Left kidney (tissue), 1 donor: ENCODE measurements at regions not wholly inside any gene's neighbourhood (a gene's known extent, or its start where the extent isn't known, plus 50 kb on each side); places are given as distances from the start of the nearest gene placed in this dataset.
"Not testable (repeated sequence)": the region's sequence is repeated elsewhere in the genome, so short reads cannot be mapped to it uniquely, and the experiment has no call there.

Source experiments
- DNase-seq: peaks from one replicate; pipeline ENCODE4 v3.0.0-alpha.2; 2013

DNA sequence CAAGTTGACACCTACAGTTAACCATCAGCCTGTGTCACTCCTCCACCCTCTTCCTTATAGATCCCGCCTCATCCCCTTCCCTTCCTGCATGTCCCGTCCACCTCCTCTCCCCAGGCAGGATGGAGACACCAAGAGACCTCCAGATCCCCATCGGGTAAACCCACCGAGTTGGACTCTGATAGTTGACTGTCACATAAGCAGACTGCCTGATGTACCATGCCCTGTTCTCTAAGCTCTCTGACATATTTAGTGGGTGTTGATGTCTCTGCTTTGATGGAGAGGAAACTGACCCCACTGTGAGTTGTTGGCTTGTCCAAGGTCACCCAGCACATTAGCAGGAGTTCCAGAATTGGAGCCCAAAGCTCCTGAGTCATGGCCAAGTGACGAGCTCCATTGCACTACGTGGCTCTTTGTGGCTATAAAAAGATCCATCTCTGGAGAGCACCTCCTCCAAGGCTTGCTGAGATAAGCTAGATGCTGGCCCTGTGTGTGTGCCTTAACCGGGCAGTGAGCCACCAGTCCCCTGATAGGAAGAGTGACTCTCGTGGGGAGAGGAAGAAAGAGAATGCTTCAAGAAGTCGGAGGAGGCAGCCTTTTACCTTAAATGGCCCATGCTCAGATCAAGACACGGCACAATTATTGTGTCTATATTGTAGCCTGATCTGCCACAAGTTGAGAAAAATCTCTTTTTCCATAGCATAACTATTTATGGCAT is 236.0 kb upstream of the ECI2 start:
- DNase-seq: no peak

DNA sequence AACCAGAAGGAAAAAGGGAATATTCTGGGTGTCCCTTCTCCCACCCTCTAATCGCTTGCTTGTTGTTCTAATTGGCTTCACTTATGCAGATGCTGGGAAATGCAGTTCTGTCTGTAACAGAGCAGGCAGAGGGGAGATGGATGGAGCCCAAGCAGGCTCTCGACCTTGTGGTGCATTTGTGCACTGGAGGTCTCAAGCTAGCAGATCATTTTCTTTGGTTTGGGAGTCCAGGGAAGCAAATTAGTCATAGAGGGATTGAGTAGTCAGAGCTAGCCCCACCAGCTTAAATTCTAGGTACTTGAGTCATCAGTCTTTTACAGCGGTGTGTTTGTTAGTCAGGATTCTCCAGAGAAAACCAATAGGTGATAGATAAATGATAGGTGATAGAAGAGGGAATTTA is 234.7 kb upstream of the ECI2 start:
- DNase-seq: no peak

DNA sequence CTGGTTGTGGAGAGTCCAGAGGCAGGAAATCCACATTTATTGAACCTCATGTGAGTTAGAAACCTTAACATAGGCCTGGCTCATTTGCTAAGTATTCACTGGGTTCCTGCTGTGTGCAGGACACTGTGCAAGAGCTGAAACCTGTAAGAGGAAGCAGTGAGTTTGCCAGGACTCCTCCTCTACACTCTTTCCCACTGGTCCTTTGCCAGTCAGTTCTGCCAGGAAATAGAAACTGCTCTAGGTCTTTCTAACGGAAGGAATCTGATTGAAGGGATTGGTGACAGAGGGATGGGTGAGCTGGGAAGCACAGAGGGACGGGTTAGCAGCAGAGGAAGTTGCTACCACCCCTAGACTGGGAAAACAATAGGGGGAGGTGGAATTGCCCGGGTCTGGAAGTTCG is 234.2 kb upstream of the ECI2 start:
- no peak for DNase-seq

DNA sequence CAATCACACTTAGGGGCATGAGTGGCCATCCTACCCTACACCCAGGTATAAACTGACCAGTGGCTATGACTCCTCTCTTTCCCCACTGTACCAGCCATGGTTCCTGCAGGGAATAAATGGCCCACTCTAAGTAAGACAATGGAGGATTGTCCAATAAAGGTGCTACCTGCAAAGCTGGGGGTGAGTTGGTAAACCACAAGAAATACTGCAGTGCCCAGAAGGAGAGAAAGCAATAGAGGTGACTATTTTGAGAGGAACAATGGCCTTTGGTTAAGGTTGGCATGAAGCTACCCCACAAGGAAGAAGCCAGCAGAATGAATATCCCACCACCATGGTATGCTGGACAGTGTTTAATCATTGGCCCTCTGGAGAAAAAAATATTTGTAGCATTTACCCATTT is 233.3 kb upstream of the ECI2 start:
- no peak for DNase-seq

DNA sequence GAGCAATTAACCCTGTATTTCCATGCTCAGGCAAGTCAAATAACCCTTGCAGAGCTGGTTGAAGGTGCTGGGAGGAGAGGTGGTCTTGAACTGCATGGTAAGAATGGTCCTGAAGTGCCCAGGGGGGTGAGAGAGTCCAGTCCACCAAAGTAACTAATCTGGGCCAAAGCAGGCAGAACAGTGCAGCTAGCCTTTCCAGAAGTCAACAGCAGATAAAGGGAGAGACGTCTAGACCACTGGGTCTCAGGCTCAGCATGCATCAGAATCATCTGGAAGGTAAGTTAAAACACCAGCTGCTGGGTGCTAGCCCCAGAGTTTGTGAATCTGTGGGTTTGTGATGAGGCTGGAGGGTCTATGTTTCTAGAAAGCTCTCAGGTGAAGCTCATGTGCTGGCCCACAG is 232.3 kb upstream of the ECI2 start:
- no peak for DNase-seq

DNA sequence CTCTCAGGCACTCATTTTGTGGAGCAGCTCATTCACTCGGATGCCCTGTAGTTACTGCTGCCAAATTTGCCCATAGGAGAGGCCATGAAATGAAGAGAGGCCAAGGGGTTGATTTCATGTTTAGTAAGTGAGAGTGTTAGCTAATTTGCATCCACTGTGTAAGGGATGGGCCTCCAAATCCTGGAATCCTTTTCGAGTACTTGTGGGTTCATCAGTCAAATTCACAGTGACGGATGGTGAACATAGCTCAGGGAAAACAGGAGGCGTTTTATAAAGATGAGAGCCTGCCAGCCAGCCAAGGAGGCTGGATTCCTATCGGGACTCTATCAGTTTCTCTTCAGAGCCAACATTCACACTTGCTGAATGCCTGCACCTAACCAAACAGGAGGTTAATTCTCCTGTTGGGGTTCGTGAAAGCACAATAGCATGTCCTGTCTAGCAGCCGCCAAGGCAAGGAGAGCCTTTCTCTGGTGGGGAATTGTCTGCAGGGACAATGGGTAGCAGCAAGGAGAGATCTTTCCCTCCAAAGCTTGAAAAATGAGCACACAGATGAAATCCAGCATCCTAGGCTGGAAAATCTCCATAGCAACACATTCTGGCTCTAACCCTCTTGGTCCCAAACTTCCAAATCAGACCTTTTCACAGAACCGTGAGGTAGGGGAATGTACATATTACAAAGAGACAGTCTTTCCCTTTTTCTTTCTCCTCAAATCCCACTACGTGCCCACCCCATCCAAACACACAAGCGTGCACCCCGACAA is 231.4 kb upstream of the ECI2 start:
- DNase-seq: no peak

DNA sequence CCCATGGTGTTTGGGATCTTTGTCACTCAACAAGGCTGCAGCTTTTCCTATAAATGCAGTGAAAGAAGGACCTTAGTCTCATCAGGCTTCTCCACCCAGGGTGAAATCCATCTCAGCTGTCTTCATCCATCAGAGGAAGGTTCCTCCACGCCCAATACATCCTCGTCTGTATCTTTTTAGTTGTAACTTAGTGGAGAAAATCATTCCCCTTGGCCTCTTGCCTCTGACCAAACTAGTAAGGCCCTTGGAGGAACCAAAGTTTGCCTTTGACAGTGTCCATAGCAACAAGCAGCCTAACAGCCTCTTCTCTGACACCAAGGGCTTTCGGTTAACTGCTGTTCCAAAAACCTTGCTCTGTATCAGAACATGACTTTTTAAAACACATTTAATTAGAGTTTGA is 230.3 kb upstream of the ECI2 start:
- DNase-seq: no peak

DNA sequence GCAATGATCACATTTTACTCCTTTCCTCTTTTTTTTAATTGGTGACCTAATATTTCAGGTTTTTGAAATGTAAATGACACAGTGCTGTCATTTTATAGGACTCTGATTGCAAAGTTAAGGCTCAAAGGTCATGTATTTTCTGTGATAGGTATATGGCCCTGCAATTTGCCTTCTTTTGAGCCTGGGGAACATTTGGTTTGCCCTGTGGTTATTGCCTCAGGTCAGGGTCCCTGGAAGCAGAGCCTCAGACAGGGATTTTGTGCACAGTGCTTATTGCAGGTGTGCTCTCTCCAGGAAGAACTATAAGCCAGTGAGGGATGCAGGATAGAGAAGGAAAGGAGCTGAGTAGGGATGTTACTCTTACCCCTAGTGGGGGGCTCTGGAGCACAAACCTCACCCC is 229.3 kb upstream of the ECI2 start:
- no peak for DNase-seq

DNA sequence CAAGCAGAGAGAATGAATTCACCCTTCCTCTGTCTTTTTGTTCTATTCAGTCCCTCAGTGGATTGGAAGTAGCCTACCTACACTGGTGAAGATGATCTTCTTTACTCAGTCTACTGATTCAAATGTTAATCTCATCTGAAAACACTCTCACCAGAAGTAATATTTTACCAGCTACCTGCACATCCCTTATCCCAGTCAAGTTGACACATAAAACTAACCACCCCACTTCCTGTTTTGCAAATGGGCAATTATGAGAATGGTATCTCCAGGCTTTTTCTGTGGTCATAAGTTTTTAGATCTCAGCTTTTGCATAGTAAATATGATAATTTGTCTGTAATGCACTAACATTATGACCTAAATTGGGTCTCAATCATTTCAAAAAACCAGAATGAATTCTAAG is 228.8 kb upstream of the ECI2 start:
- DNase-seq: no peak

DNA sequence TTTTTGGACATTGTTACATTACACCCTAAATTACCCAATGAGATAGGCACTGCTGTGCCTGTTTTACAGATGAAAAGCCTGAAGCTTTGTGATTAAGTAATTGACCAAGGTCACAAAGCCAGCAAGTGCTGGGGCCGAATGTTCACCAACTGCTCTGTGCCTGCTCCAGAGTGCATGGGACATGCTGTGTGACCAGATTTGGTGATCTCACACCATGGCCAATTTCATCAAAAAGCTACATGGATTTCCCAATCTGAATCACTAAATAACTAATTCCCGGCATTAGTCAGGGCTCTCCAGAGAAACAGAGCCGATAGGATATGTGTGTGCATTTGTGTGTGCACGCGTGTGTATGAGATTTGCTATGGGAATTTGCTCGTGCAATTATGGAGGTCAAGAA is 228.3 kb upstream of the ECI2 start:
- no peak for DNase-seq

DNA sequence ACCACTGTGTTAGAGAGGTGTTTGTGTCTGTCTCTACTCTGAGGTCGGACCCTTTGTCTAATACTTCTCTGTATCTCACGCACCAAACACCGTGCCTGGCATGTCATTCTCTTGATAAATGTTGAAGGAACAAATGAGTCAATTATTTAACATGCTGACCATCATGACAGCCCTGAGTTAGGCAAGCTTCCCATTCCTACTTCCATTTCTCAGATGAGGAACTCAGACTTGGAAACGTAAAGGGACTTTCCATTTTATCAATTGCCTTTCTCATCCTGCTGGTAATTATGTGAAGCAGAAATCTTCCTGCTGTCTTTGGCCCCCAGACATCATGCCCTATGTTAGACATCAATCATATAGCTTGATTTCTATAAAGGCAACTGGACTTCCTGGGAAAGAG is 227.0 kb upstream of the ECI2 start:
- DNase-seq: no peak

DNA sequence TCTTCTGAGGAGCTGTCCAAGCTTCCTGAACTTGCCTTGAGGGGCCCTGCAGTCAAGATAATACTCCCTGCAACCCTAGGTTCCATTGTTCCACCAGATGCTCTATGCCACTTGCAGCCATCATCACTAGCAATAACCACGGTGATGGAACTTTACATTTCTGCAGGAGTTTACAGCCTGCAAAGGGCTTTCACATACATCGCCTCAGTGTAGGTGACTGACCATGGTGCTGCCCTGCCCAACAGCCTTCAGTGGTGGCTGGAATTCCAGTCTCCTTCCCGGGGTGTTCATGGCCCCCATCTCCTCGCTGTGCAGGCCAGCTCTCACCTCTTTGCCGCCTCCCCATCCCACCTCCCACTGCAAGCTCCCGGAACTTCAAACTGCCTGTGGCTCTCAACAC is 225.5 kb upstream of the ECI2 start:
- DNase-seq: no peak

DNA sequence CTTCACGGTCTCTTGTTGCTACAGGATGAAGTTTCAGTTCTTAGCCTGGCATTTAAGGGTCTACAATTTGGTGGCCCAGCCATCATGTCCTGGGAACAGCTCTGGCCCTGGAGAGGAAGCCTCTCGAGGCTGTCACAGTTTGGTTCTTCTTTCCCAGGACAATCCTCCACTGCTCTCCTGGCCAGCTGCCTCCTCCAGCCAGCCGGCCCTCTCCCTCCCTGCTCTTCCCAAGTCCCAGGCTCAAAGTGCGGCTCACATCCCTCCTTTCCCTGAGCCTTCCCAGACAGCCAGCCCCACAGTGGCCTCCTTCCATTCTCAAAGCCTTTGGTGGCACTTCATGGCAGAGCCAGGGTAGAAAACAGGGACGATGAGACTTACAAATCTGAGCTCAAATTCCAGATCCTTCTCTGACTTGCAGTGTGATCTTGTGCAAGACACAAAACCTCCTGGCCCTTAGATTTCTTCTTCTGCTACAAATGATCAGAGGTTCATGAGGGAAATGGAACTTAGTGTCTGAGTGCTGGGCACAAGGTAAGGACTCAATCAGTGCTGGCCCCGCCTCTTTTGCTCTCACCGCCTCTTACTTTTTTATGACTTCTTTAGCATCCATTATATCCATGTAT is 223.8 kb upstream of the ECI2 start:
- DNase-seq: no peak

DNA sequence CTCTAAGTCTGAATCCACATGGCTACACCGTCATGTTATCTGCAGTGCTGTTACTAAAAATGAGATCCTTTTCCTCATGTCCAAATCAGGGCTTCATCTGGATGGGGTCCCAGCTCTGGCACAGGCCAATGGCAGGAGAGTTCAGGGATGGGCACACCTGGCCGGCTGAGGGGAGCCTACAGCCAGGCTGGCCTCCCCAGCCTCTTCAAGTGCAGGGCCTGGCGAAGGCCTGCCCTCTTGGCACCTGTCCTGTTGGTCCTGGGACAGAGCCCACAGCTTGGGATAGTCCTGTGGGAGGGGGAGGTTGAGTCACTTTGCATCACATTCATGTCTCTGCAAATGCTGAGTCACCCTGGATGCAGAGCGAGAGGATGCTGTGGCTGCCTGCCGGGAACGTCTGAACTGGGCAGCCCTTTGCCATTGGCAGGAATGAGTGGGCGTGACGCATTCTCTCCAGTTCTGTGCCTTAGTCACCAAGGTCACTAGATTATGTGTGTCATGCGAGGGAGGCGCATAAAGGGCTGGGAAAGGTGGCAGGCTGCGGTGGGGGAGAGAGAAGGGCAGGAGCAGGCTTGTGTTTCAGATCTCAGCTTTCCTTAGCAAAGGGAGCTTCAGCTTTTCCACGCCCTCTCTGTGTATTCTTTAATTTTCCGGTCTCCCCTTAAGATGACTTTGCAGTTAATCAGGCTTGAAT is 223.2 kb upstream of the ECI2 start:
- DNase-seq: peak; percentile 79

DNA sequence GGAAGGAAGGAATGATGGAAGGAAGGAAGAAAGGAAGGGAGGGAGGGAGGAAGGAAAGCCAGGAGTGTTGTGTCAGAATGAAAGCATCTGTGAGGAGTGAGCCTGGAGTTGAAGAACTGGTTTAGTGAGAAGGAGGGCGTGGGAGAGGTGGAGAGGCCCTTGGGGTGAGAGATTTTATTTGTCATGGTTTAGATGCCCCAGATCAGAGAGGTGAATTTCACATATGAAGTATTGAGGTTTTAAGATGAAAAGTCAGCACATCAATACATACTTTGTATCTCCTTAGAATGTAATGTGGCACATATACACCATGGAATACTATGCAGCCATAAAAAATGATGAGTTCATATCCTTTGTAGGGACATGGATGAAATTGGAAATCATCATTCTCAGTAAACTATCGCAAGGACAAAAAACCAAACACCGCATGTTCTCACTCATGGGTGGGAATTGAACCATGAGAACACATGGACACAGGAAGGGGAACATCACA is 222.3 kb upstream of the ECI2 start:
- not testable (repeated sequence) for DNase-seq

DNA sequence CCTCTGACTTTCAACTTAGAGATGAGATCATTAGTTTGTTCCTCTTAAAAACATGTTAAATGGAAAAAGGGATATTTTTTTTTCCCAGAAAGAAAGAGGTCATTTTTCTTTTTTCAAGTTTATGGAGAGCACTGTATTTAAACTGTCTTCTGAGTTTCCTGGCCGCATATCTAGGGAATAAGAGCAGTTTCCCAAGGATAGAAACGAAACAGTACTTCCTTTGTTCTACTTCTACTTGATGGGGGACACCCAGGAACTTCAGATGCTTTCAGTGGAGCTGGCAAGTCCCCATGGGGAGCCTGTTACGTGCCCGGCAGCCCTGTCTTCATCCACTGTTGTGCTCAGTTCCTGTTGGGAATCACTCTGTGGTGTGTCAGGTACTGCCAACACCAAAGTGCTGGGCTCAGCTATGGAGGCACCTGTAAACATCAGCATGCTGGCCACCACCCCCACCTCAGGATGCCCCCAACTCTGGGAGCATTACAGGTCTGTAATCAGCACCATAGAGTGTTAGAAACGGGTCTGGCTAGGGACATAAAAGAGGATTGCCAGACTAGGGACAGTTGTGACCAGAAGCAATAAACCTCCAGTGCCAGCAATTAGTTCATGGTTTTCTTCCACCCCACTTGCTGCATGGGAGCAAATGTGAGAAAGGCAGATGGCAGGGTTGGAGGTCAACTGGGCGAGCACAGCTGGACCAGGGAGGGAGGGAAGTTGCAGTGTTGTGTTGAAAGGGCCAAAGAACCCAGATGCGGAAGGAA is 221.7 kb upstream of the ECI2 start:
- no peak for DNase-seq

DNA sequence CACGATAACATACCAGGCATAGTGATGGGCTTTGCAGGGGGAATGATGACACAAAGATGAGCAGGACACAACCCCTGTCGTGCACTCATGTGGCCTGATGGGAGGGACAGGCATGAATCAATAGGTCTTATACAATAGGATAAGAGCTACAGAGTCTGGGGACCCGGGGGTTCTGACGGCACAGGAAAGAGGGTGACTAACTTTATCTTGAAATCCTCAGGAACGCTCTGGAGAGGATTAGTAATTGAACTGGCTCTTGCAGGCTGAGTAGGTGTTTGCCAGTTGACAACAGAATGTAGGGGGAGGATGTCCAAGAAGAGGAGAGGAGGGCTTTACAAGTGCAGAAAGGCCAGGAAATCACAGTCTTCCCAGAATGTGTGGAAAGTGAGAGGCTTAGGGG is 219.9 kb upstream of the ECI2 start:
- DNase-seq: no peak

DNA sequence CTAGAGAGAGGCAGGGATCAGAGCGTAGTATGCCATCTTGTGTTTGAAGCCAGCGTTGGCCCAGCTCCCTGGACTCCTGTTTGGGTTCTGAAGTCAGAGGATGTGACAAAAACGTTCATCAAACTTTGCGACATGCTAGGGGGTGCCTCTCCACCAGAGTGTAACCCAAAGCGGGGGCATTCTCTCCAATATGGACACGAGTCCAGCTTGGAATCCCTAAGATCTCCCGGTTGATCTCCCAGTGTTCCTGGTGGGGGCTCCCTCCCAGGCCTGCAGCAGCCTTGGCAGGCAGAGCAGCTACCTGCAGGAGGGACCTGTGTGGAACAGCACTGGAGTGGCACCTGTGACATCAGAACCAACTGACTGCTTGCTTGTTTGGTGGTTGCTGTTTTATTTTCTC is 218.8 kb upstream of the ECI2 start:
- no peak for DNase-seq

DNA sequence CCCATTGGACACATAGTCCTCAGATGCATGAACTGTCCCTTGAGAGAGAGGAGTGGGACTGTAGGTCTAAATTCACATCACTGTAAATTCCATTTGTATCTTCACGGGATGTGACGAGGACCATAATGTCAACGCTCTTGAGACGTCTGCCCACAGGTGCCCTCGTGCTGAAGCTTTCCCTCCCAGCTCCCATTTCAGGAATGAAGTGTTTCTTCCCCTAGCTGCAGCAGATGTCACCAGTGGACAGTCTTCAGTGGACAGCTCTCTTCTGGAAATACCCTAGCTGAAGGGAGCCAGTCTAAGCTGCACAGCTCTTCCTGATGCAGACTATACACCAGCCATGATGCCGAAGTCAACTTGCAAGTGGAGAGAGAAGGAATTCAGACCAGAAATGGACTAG is 217.4 kb upstream of the ECI2 start:
- DNase-seq: no peak

DNA sequence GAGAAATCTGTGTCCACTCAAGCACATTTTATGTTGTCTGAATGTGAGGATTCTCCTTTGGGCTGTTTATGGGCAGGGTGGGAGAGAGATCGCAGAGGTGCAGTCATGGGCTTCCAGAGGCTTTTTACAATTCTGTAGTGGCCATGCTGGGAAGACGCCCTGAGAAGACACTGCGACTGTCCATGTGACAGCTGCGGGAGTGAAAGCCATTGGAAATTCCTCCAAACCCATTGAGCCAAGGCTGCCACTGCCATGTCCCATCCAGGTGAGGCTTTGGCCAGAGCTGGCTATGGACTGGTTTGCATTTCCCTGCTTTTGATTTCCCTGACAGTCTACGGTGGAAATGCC is 216.9 kb upstream of the ECI2 start:
- DNase-seq: no peak

DNA sequence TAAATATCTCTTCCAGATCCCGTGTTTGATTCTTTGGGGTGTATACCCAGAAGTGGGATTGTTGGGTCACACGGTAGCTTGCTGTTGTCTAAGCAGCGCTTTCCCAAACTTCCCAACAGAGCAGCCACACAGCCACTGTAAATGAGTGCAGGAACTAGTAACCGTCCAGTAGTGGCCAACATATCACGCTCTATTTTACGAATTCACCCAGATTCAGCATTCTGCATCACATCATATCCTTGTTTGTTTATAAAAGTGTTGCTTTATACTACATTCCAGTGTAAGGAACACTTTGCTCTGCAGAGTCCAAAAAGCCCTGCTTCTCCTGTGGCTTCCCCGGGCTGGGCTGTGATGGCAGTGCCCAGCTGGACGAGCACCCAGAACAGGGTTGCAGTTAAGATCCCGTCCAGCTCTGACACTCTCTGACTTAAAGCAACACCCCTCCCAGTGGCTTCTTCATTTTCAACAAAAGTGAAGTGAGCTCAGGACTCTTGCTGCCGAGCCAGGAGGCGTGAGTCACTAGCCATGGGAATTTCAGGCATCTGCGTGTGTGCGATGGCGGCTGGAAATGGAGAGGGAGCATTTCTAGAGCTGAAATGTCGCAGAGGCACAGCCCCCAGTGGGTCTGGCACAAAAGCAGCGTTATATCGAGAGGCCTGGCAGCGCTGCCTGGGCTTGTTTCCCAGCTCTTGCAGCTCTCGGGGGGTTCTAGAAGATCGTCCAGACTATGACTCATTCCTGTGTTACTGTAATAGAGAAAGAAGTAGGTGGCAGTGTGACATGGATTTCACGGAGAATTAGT is 216.3 kb upstream of the ECI2 start:
- DNase-seq: no peak
